ENCODE measurements at regions not wholly inside any gene's neighbourhood (a gene's known extent, or its start where the extent isn't known, plus 50 kb on each side); places are given as distances from the start of the nearest gene placed in this dataset.

DNA sequence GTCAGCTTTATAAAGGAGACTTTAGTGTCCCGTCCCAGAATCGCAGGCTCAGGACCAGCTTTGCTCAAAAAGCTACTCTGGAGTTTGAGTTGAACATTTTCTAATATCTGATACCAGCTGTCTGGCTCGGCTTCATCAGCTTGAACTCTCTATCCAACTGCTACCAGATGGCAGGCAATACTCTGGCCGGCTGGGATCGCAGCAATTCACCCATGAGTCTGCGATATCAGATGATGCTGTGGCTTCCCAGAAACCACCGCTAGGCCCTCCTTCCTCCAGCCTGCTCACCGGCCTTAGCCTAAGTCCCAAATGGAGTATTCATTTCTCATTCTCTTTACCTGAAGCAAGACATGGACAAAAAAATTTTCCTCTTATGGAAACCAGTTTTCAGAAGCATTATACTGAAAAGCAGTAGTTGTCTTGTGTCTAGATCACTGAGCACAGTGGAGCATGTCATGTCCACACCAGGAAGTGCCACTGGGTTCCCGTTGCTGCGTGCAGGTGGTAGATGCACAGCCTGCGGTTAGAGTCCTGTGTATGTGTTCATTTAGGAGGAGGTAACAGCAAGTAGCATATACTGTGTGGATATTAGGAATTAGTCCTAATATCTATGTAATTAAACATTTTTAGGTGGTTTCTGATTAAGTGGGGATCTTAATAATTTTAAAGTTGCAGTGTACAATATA is 162.0 kb upstream of the SOX11 start:
- DNase-seq, result no peak

DNA sequence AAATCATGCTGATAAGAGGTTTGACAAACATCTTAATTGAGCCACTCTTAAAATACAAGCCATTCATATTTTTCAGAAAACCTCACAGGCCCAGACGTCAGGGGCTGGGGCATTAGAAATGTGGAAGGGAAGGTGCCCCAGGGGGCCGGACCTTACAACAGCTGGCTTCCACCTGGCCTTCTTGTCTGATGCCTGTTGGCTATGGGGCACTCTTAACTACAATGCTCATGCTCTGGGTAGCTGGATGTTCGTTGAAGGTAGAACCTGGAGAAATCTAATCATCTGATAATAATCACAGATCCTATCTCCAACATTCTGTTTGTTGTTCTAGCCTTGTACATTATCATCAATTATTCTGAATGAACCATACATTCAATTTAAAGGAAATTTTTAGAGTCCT is 156.9 kb upstream of the SOX11 start:
- DNase-seq, result no peak

DNA sequence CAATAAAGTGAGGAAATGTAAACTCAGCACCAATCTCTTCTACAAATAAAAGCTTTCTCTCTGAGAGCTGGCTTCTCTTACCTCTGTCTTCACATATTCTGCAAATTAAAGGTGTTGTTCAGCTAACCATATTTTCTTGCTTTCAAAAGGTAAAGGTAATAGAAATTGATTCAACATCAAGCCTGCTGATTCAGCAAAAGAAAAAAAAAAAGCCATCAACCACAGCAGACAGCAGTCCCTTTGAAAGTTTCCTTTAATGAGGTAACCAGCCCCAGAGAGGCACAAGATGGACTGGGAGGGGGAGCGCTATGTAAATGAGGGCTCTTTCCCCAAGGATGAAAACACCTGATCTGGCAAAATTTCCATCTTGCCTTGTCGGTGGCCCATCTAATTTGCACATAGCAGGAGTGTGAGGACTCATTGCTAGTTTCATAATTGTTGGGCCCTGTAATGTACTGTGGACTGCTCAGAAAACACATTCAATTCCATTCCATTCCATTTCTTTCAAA is 154.9 kb upstream of the SOX11 start:
- no peak for DNase-seq

DNA sequence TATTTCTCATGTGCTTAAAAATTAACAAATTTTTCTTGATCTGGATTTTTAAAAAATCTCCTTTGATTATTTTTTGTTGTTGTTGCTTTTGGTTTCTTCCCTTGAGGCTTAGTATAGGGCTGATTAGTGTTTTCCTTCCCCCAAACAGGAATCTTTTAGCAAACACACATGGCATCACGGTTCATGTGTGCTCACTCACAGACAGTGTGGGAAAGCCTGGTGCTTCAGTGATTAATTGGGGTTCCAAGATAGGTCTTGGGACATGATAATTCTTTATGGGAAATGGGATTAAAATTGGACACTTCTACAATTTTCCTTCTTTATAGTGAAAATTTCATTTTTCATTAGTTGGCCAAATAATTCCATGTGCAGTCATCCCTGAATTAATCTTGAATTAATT is 153.9 kb upstream of the SOX11 start:
- DNase-seq, result no peak

DNA sequence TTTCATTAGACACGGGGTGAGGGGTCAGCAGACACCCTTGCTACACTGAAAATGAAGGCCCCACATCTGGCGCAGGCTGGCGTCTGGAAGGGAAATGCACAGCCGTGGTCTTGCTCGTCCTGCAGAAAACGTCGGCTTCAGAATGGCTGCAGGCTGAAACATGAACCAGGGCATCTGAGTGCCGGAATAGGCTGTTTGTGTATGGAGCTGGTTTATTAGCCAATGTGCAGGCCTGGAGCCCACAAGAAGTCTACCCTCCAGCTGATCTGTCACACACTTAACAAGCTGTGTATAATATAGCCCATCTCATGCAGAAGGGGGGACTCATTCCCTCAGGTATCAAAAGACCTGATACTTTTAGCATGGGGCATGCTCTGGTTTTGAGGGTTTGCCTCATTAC is 153.4 kb upstream of the SOX11 start:
- no peak for DNase-seq

DNA sequence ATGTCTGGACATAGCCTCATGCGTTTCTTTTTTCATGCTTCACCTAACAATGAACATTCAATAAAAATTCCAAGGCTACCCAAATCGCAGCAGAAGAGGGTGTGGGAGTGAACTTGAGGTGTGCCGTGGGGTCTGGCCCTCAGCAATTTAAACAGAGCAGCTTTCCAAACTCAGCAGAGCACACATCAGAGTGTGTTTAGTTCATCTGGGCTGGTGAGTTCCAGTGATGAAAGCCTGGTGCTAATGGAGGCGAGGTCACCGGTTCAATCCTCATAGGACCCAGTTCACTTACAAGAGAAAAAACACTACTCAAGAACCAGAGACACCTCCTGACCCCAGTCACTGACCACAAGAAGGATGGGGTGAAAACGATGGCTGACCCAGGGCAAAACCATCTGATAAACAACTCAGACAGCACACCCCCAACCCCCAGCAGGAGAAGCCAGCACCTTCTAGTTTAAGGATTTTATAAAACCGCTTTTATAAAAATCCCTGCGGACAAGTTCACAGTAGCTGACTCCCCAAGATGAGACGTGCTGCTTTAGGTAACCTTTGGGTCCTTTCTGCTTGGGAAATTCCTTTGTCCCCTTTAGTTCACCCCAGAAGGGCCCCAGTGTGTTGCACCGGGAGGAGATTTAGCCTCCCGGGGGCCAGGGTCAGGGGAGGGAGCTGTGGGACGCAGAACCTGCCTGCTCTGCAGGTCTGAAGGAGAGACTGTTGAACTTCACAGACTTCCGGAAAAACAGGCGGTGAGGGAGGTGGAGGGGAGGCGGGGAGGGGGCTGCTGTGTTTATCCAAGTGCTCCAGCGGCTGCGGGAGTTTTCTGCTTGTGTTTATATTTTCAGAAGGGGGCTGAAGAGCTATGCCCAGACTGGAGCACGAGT is 152.7 kb upstream of the SOX11 start:
- DNase-seq, result no peak

DNA sequence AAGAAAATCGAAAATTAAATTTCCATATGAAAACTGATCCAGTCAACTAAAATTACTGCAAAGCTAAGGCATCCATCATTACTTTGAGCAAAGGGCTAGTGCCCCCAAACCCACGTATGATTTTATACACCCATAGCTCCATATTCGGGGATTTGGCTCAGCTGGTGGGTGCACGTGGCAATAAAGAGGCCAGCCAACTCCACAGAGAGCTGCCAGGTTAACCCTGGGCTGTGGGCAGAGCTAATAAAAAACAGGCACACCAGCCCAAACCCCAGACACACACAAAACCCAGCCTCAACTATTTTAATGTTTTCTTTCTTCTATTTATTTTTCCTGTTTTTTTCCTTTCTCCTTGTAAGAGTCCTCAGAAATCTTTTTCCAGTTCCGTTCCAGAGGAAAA is 151.3 kb upstream of the SOX11 start:
- no peak for DNase-seq

DNA sequence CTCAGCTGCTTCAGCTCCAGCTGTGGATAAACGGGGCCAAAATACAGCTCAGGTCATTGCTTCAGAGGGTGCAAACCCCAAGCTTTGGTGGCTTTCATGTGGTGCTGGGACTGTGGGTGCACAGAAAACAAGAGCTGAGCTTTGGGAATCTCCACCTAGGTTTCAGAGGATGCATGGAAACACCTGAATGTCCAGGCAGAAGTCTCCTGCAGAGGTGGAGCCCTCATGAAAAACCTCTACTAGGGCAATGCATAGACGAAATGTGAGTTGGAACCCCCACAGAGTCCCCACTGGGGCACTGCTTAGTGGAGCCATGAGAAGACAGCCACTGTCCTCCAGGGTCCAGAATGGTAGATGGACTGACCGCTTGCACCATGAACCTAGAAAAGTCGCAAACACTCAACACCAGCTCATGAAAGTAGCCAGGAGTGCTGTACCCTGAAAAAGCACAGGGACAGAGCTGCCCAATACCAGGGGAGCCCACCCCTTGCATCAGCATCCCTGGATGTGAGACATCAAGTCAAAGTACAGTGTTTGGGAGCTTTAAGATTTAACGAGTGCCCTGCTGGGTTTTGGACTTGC is 147.9 kb upstream of the SOX11 start:
- DNase-seq, result no peak

DNA sequence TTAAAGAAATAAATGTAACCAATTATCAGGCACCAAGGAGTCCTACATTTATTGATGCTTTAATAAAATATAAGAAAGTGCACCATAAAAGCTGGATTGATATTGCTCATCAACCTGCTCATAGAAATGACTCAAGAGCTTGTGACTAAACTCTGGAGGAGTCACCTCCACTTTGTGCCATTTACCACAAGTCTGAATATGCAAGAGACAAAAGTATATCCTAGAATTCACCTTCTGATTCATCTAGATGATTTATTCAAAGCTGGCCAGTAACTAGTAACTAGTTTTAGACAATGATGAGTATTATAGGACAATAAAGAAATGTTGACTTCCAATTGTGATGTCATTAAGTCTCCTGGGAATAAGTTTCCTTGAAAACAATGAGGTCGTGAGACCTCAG is 146.0 kb upstream of the SOX11 start:
- no peak for DNase-seq

DNA sequence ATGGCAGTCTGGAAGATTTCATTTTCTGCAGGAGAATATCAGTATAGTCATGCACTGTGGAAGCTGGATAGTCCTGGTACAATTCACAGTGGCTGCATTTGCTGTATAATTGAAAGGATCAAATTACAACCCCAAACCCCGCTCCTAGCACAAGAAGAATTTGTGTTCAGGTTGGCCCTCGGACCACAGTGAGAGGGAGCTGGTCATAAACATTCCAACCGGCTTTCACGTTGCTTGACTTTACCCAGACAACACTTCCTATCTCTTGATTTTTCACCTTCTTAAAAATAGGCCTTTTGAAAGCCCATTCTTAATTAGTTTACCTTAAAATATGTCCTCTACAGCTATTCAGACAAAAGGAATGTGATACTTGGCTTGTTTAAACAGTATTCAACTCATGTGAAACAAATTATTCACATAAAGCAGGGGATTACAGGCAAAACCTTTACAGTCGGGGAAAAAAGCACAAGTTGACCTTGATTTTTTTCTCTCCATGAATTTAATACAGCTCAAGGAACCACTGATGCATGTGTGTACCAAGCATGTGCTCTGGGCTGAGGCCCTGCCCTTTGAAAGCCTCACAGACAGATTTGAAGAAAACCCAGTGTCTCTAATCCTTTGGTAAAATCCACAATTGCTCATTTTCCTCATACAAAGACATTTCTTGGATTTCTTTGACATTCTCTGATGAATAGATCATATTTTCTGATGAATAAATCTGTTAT is 143.0 kb upstream of the SOX11 start:
- no peak for DNase-seq

DNA sequence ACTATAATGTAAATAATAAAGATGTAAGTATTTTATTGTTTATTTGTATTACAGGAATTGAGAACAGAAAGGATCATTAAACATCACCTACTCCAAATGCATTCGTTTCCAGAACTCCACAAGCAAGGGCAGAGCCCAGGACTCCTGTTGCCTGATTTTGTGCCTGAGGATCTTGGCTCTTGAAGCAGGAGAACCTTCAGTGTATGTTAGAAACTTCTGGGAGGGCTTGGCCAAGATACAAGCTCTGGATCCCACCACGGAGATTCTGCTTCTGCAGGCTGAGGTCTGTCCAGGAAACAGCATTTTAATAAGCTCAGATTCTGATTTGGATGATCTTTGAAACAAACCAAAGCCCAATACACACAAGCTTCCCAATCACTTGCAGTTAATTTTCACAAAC is 142.4 kb upstream of the SOX11 start:
- DNase-seq, result no peak

DNA sequence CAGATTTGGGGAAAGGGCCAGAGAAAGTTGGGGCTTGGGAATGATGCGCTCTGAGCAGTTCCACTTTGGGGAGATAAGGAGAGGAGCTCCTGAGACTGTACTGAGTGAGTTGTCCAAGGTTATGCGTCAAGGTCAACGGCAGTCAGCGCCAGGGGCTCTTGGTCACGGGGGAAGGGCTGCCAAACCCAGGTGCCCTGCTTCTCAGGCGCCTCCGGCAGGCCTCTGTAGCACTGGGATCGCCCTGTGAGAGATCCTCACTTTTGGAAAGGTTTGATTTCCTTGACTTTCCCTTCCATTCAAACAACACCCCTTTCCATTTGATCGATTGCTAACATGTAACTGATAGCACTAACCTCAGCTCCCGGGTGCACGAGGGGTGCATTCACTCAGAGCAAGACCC is 136.5 kb upstream of the SOX11 start:
- DNase-seq, result no peak

DNA sequence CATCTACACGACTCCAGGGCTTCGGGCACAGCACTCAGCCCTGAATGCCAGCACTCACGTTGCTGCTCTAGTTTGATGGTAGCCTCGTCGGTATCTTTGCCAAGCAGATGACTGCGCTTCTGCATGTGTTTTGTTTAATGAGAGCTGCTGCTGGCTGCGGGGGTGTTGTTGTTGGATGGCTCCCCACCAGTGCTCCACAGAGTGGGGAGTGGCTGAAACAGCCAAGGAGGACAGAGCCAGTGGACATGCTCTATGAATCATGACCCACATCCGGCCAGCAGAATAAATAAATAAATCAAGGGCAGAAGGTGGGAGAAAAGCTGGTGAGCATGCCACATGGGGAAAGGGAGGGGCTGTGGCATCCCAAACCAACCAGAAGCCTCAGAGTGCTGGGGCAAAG is 131.2 kb upstream of the SOX11 start:
- no peak for DNase-seq

DNA sequence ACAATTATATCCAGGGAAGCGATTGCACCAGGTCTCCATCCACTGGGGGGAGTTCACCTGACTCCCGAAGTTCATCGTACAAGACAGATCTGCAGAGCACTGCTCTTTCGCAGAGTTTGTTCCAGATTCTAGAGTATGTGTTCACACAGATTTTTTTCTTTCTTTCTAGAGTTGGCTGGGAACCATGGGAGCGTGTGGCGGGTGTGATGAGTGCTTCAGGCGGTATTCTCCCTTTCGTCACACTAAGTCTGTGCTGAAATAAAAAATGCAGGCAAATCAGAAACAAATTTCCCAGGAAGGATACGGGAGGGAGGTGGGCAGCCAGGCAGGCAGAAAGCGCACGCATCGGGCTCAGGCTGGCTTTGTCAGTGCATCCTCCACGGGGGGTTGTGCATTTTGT is 129.8 kb upstream of the SOX11 start:
- no peak for DNase-seq

DNA sequence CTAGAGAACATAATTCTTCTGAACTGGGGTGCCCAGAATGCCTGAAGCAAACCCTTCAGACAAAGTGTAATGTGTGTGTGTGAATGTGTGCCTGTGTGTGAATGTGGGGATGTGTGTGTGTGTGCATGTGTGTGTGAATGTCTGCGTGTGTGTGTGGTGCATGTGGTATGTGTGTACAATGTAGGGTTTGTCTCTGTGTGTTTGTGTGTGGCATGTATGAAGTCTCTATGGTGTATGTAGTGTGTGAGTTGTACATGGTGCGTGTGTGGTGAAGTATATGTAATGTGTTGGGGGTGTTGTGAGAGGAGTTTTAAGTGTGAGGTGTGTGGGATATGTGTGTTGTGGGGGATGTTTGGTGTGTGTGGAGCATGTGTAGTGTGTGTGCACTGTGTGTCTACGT is 129.3 kb upstream of the SOX11 start:
- no peak for DNase-seq

DNA sequence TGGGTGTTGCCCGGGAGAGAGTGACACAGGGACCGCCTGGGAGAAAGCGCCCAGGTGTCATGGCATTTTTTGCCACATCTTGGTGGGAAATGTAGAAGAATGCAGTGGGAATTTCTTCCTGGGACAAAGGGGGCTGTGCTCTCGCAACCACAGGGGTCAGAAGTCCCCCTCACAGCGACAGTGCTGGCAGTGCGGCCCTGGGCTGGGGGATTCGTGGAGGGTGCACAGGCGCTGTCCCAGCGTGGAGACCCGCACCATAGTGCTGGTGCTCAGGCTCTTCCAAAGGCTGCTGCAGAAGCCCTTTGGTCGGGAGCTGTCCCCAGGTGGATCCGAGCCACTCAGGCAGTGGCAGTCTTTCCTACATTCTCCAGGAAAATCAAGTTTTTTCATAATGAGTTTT is 128.8 kb upstream of the SOX11 start:
- DNase-seq, result no peak

DNA sequence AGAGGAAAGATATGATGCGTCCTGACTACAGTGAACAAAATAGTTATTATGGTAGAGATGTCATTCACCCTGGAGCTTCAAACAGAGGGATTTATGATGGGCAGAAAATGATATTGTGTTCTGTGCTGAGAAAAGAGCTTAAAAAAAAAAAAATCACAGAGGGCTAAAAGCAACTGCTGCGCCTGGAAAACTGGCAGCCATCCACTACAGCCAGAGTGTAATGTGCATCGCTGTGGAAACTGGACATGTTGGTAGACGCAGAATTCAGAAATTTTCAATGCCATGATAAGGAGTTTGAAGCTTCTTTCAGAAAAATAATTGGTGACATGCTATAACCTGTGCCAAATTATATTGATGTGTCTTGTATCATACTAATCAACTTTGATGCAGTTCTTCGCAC is 122.9 kb upstream of the SOX11 start:
- DNase-seq, result no peak

DNA sequence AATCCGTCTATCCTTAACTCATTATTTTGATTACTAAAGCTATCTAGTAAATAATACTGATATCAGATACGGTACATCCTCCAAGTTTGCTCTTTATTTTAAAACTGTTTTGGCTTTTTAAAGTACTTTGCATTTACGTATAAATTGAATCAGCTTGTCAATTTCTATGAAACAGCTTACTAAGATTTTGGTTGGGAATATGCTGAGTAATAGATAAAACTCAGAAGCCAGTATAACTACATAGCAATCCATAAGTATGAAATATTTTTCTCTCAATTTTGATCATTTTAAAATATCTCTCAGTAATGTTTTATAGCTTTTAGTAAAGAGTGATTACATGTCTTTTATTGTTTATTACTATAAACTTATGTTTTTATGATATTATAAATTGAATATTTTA is 116.2 kb upstream of the SOX11 start:
- no peak for DNase-seq

DNA sequence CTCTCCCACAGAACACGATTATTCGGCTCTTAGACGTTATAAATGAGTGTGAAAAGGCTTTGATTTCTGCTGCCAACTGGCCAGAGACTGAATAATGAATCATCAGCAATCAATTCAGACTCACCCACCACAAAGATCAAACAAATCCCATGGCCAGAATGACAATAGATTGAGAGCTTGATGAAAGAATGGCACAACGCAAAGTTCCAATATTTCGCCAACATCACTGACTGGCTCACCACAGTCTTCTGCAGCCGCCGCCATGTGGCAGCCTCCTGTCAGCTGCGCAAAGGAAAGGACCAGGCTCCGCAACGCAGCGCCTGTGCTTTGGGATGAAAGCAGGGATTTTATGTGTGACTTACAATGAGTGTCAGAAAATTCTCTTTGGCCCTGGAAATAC is 104.4 kb upstream of the SOX11 start:
- no peak for DNase-seq

DNA sequence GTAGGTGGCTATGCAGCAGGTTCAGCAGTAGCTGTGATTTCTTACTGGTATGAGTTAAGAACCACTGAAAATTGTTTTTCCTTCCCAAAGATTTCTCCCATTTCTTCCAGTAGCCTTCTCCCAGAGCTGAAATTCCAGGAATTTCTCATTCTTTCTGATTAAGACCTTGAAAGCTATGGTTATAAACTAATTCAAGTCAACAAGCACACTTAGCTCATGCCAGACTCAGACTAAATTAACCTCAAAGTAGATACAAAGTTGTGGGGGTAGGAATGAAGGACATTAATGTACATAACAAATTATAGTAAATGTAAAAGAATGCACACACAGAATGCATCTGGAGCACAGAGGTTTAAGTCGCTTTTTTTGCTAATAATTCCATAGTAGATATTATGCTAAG is 103.6 kb upstream of the SOX11 start:
- DNase-seq, result no peak

DNA sequence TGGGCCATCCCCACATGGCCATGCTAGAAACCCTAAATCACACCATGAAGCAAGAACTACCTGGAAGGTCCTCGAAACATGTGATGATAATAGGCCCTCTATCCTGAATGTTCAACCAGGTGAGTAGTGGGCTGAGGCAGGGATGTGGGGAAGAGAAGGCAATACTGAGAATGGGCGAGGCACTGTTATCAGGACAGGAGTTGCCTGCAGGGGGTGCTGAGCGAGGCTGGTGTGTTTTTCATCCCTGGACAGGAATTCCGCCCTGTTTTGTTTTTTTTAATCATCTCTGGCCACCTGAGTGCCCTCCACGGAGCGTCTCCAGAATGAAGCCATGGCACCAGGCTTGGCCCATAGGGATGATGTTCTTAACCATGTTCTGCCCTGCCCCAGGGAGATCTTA is 103.0 kb upstream of the SOX11 start:
- DNase-seq, result no peak

DNA sequence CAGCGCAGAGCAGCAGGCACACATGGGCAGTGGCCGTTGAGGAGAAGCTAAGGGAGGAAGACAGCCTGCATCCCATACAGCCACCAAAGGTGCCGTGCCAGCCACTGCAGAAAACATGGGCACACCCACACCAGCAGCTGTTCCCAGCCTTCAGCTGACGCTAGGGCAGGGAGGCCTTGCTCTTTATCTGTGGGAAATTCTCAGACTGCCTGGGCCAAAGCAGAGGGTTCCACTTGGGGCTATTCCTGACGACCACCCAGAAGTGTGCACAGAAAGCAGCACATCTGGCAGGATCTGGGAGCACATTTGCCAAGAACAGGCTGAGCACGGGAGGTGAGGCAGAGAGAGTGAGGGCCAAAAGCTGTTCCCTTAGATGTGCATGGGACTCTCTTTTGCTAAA is 101.3 kb upstream of the SOX11 start:
- no peak for DNase-seq

DNA sequence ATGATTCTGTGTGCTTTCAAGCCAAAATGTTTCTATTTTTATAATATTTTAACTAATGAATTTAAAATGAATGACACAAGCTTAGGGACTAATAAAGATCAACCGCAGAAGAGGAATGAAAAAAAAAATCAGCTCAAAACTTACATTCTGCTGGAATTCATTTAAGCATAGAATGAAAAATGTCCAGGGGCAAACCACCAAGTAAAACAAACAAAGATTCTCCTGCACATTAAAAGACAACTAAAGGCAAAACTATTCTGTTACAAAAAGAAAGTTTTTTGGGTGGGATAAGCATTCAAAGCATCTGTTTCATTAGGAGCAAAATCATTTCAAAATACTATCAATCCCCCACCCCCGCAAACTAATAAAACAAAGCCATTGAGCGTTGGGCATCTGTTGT is 99.3 kb upstream of the SOX11 start:
- DNase-seq, result no peak
